ENCODE measurements at regions not wholly inside any gene's neighbourhood (a gene's known extent, or its start where the extent isn't known, plus 50 kb on each side); places are given as distances from the start of the nearest gene placed in this dataset.

DNA sequence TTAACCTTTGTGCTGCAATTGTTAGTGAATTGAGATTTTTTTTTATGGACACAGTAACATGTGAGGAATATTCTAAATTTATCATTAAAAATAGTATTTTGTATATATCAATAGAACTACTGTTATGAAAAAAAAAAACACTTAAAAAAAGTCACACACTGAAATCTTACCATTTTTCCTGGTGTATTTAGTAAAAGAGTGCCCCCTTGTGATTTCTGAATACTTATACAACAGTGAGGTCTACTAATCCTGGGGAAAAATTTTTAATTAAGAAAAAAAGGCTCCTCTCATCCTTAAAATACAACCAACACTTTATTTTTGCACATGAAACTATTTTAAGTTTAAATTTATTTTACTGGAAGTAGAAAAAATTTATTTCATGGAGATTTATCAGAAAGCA lies 56.4 kb upstream of the SPOCK3 start:
- no peak for DNase-seq (ENCODE audit: low read depth)
- no peak overlapping the region for H3K4me3 ChIP-seq (ENCODE audit: low read length)
- TF ChIP-seq, protein P1, sequence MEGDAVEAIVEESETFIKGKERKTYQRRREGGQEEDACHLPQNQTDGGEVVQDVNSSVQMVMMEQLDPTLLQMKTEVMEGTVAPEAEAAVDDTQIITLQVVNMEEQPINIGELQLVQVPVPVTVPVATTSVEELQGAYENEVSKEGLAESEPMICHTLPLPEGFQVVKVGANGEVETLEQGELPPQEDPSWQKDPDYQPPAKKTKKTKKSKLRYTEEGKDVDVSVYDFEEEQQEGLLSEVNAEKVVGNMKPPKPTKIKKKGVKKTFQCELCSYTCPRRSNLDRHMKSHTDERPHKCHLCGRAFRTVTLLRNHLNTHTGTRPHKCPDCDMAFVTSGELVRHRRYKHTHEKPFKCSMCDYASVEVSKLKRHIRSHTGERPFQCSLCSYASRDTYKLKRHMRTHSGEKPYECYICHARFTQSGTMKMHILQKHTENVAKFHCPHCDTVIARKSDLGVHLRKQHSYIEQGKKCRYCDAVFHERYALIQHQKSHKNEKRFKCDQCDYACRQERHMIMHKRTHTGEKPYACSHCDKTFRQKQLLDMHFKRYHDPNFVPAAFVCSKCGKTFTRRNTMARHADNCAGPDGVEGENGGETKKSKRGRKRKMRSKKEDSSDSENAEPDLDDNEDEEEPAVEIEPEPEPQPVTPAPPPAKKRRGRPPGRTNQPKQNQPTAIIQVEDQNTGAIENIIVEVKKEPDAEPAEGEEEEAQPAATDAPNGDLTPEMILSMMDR (conservative IDR thresholded peaks at IDR 0.05; ENCODE audit: low read length), result no peak

DNA sequence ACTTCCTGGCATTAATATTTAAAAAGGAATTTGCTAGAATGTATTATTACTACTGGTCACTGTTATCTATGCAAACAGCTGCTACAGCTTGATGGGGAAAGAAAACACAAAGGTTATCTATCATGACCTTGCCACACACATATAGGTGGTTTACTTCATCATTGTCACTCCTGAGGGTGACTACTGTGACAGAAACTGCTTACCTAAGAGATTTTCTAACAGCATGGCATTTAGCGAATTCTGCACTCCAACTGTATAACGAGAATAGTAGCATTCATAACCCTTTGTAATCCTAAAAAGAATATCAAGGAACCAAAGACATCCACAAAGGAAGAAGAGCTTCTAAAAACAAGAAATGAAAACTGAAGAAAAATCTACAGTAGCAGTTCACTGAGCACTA lies 74.6 kb upstream of the SPOCK3 start:
- no peak overlapping the region for H3K4me3 ChIP-seq (ENCODE audit: low read length)
- TF ChIP-seq, protein P1 (conservative IDR thresholded peaks at IDR 0.05; ENCODE audit: low read length), result no peak
- no peak for DNase-seq (ENCODE audit: low read depth)

DNA sequence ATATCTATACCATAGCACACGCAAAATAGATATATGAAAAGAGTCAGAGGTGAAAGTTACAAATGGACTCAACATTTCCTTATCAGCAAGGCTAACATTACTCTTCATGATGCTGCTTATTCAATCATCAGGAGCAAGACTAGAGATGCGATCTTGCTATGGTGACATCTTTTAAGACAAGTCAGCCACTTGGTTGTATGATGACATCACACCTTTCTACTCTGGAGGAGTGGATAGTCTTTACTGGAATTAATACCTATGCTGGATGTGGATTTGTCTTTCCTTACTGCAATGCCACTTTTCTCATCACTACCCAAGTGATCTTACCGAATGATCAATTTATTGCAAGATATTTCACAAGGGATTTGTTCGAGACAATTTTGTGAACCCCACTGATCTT lies 87.0 kb upstream of the SPOCK3 start:
- TF ChIP-seq, protein P1 (conservative IDR thresholded peaks at IDR 0.05; ENCODE audit: low read length), result no peak
- no peak overlapping the region for H3K4me3 ChIP-seq (ENCODE audit: low read length)
- DNase-seq (ENCODE audit: low read depth), result no peak

DNA sequence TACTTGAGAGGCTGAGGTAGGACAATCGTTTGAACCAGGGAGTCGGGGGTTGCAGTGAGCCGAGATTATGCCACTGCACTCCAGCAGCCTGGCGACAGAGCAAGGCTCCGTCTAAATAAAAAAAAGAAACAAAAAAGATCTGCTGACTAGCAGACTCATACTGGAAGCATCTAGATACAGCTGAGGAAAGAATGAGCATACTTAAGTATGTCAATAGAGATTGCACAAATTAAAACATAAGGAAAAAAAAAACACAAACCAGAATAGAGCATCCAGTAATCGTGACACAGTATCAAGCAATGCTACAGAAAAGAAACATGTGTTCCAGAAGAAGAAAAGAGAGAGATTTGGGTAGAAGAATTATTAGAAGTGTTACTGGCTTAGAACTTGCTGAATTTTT lies 105.5 kb upstream of the SPOCK3 start:
- TF ChIP-seq, protein P1 (conservative IDR thresholded peaks at IDR 0.05; ENCODE audit: low read length), result no peak
- DNase-seq (ENCODE audit: low read depth), result no peak
- no peak overlapping the region for H3K4me3 ChIP-seq (ENCODE audit: low read length)

DNA sequence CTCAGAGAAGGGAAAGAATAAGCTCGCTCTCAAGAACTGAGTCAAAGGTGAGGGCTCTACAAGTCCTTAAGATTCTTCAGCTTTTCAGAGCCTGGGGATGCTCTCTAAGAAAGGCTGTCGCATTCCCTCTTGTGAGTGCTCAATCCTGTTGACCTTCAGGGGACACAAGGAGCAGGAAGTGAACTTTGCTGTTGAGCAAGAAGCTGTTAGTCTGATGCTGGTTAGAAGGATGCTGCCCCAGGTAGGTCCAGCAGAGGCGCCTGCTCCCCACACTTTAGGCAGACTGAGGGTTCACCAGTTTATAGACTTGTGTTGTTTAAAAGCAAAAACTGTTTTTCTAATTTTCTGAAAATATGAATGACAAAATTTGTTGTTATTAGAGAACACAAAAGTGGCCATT lies 125.4 kb upstream of the SPOCK3 start:
- H3K4me3 ChIP-seq (ENCODE audit: low read length), result no peak overlapping the region
- TF ChIP-seq, protein P1 (conservative IDR thresholded peaks at IDR 0.05; ENCODE audit: low read length), result no peak
- DNase-seq (ENCODE audit: low read depth), result no peak

DNA sequence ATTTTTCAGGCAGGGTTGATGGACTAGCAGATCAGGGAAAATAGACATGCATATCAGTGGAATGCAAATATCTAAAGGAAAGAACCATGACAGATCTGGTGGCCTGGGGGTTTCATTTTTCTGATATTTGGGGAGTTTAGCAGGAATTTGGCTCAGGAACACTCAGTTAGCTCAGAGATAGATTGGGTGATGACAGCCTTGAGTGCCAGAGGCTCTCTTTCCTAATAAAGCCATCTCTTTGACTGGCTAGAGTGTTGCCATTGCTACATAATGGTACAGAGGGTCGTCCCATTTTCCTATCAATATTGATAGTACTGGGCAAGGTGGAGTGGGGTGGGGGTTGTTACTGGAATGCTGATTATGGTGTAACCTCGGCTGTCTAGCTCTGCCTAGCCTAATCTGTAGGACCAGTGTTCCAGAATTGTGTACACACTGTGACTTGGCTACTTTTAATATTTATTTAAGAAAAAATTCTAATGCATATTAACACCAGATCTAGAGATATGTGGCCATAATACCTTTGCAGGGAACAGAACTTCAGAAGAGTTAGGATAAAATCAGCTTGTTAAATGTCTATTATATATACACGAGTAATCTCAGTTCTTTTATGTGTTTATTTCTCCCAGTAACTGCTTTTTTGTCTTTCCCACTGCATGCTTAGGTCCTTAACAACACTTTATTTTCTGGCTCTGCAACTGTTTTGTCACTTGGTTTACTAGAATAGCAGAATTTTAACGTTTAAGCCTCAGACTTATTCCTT lies 145.0 kb upstream of the SPOCK3 start:
- DNase-seq (ENCODE audit: low read depth), result no peak
- no peak overlapping the region for H3K4me3 ChIP-seq (ENCODE audit: low read length)
- TF ChIP-seq, protein P1 (conservative IDR thresholded peaks at IDR 0.05; ENCODE audit: low read length), result no peak

DNA sequence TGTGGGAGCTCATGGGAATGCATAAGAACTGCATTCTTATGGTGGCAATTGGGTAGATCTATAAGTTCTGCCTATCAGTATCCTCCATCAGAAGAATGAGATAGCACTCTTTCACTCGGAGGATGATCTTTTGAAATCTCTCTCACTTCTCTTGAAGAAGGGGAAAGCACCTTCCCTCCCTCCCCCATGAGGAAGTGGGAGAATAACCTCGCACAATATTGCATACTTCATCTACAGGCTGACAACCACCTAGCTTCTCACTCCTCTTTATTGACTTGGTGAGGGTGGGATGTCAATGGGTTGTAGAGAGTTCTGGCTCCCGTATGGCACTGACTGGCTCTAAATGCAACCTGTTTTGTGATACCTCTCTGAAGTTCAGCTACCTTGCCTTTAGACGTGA lies 146.7 kb upstream of the SPOCK3 start:
- TF ChIP-seq, protein P1 (conservative IDR thresholded peaks at IDR 0.05; ENCODE audit: low read length), result no peak
- H3K4me3 ChIP-seq (ENCODE audit: low read length), result no peak overlapping the region
- no peak for DNase-seq (ENCODE audit: low read depth)
